Natural killer cell (primary cell): ENCODE measurements at regions not wholly inside any gene's neighbourhood (a gene's known extent, or its start where the extent isn't known, plus 50 kb on each side); places are given as distances from the start of the nearest gene placed in this dataset.

ENCODE experiments used
- ATAC-seq, 3 donors: fragments of 150-1000 bp in 2 of 3; fragments of 200-7000 bp in 1 of 3; cut with Tn5 transposase; 1 replicate in 1 of 3; 2 replicates in 2 of 3; pipeline ENCODE4 v1.10.0; 2021; ENCODE audit warnings: mild to moderate bottlenecking in 2 of 3, moderate library complexity in 2 of 3
- DNase-seq, 2 donors: peaks; one replicate each; pipeline versions ENCODE4 v3.0.0 to v3.0.0-alpha.2; 2013 to 2021; ENCODE audit warnings: mixed read lengths in 1 of 2
- H3K27ac ChIP-seq: one replicate; pipeline ENCODE4 v1.5.1; 2013; ENCODE audit warnings: mild to moderate bottlenecking, low read length
- H3K27me3 ChIP-seq: one replicate; pipeline ENCODE4 v1.6.1; 2013; ENCODE audit warnings: low read length; ENCODE audit not compliant: control insufficient read depth, insufficient read depth
- H3K36me3 ChIP-seq: one replicate; pipeline ENCODE4 v1.6.1; 2013; ENCODE audit warnings: low read length; ENCODE audit not compliant: control insufficient read depth, insufficient read depth
- H3K4me1 ChIP-seq: one replicate; pipeline ENCODE4 v1.6.1; 2013; ENCODE audit warnings: low read length; ENCODE audit not compliant: control insufficient read depth, insufficient read depth
- H3K4me3 ChIP-seq: one replicate; pipeline ENCODE4 v1.5.1; 2013; ENCODE audit warnings: low read length
- H3K9me3 ChIP-seq: one replicate; pipeline ENCODE4 v1.6.1; 2013; ENCODE audit warnings: low read length; ENCODE audit not compliant: control insufficient read depth, insufficient read depth
- H3K27ac Mint-ChIP-seq, 2 donors: one replicate each; pipeline ENCODE4 v1.8.0; 2022; ENCODE audit warnings: mild to moderate bottlenecking in 2 of 2, mixed read lengths in 2 of 2, moderate library complexity in 1 of 2
- H3K27me3 Mint-ChIP-seq, 2 donors: one replicate each; pipeline ENCODE4 v1.8.0; 2022; ENCODE audit warnings: low read depth in 2 of 2, mixed read lengths in 2 of 2
- H3K36me3 Mint-ChIP-seq: one replicate; pipeline ENCODE4 v1.8.0; 2022; ENCODE audit warnings: mixed read lengths
- H3K4me1 Mint-ChIP-seq, 2 donors: one replicate each; pipeline ENCODE4 v1.8.0; 2022; ENCODE audit warnings: mixed read lengths in 2 of 2
- H3K4me3 Mint-ChIP-seq: one replicate; pipeline ENCODE4 v1.8.0; 2022; ENCODE audit warnings: mild to moderate bottlenecking, moderate library complexity, mixed read lengths
- H3K9me3 Mint-ChIP-seq, 2 donors: one replicate each; pipeline ENCODE4 v1.8.0; 2022; ENCODE audit warnings: mixed read lengths in 2 of 2
- WGBS: methylation state at CpG from one replicate; pipeline ENCODE4 v1.1.7; 2013; ENCODE audit warnings: missing lambda C conversion rate; ENCODE audit not compliant: insufficient coverage; 5-methylcytosine and 5-hydroxymethylcytosine counted together
- intact Hi-C: fragments of 100-400 bp; cut with micrococcal nuclease; formaldehyde crosslinking; loops from one replicate; pipeline ENCODE4 v1.14.2; 2022
- TF ChIP-seq, protein P1 (sequence below): fragments of 200-600 bp; IDR thresholded peaks from one replicate; pipeline ENCODE4 v1.8.0; 2022; ENCODE audit warnings: antibody characterized with exemption

DNA sequence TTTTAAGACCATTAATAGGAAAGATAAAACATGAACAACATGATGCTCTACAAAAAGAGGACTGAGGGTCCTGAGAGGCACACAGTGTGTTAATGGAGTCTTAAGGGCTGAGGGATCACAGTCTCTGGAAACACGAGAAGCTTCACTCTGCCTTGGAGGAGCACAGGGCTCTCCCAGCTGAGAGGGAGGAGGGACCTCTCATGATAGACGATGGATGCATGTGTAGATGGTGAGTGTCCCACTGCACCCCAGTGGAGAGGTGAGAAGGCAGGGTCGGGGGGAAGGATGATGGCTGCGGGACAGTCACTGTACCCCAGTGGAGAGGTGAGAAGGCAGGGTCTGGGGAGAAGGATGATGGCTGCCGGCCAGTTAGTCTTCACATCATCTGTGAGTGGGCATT is 613.4 kb downstream of the IRX1 start:
- Mint-ChIP-seq H3K27ac (no peak overlapping the region), H3K4me3 (no peak overlapping the region), H3K36me3 (no peaks in the 10 kb centered on the region), H3K4me1 (no peaks in the 10 kb centered on the region), H3K27me3 (no peaks in the 10 kb centered on the region), H3K9me3 (no peaks in the 10 kb centered on the region)
- Histone ChIP-seq H3K4me1 (no peaks in the 10 kb centered on the region), H3K4me3 (no peak overlapping the region), H3K27ac (no peak overlapping the region), H3K9me3 (peaks cover 8% of the 10 kb centered on the region), H3K27me3 (no peaks in the 10 kb centered on the region), H3K36me3 (no peaks in the 10 kb centered on the region)
- intact Hi-C loops, result no loop called here
- whole genome bisulfite sequencing, result 85% methylated on average over 5 of the region's 5 CpGs
- DNase-seq, result no peak
- TF ChIP-seq, protein P1, sequence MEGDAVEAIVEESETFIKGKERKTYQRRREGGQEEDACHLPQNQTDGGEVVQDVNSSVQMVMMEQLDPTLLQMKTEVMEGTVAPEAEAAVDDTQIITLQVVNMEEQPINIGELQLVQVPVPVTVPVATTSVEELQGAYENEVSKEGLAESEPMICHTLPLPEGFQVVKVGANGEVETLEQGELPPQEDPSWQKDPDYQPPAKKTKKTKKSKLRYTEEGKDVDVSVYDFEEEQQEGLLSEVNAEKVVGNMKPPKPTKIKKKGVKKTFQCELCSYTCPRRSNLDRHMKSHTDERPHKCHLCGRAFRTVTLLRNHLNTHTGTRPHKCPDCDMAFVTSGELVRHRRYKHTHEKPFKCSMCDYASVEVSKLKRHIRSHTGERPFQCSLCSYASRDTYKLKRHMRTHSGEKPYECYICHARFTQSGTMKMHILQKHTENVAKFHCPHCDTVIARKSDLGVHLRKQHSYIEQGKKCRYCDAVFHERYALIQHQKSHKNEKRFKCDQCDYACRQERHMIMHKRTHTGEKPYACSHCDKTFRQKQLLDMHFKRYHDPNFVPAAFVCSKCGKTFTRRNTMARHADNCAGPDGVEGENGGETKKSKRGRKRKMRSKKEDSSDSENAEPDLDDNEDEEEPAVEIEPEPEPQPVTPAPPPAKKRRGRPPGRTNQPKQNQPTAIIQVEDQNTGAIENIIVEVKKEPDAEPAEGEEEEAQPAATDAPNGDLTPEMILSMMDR, result no peak
- ATAC-seq, result no peak

DNA sequence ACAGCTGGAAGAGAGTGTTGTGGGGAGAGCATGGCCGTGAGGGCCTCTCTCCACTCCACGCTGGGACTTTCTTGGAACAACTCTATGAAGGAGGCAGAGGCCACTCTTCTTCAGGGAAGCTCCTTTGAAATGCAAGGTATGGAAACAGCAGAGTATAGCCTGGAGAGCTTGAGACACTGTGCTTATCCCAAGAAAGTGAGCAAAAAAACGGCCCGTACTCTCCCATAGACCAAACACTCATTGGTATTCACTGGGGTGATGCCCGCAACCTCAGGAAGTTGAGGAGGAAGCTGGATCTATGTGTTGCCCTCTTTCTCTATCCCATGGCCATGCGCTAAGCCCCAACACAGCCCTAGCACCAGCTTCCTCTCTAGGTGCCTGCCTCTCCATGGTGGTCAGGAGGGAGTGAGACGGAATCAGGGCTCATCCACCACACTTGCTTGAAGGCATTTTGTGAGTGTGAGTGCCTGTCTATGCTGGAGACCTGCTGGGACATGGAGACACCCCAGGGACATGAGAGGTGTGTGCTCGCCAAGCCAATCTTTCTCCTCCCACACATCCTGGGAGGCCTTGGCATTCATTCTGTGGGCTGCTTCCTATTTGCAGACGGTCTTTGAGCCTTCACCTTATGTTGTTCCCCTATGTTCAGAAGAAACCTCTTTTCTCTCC is 616.6 kb downstream of the IRX1 start:
- no peaks in the 10 kb centered on the region for H3K4me1 ChIP-seq
- no peaks in the 10 kb centered on the region for H3K36me3 ChIP-seq
- no peak overlapping the region for H3K4me3 Mint-ChIP-seq
- H3K27ac Mint-ChIP-seq, result no peak overlapping the region
- H3K27me3 ChIP-seq, result no peaks in the 10 kb centered on the region
- no peak overlapping the region for H3K4me3 ChIP-seq
- 85% methylated on average over 7 of the region's 9 CpGs for WGBS
- no peaks in the 10 kb centered on the region for H3K4me1 Mint-ChIP-seq
- H3K27me3 Mint-ChIP-seq, result no peaks in the 10 kb centered on the region
- ATAC-seq (no peak), DNase-seq (no peak)
- H3K27ac ChIP-seq, result no peak overlapping the region
- intact Hi-C loops, result no loop called here
- H3K9me3 Mint-ChIP-seq, result peaks cover 0 to 3% of the 10 kb centered on the region in 2 donors
- no peaks in the 10 kb centered on the region for H3K36me3 Mint-ChIP-seq
- peaks cover 10% of the 10 kb centered on the region for H3K9me3 ChIP-seq
- TF ChIP-seq, protein P1, result no peak

DNA sequence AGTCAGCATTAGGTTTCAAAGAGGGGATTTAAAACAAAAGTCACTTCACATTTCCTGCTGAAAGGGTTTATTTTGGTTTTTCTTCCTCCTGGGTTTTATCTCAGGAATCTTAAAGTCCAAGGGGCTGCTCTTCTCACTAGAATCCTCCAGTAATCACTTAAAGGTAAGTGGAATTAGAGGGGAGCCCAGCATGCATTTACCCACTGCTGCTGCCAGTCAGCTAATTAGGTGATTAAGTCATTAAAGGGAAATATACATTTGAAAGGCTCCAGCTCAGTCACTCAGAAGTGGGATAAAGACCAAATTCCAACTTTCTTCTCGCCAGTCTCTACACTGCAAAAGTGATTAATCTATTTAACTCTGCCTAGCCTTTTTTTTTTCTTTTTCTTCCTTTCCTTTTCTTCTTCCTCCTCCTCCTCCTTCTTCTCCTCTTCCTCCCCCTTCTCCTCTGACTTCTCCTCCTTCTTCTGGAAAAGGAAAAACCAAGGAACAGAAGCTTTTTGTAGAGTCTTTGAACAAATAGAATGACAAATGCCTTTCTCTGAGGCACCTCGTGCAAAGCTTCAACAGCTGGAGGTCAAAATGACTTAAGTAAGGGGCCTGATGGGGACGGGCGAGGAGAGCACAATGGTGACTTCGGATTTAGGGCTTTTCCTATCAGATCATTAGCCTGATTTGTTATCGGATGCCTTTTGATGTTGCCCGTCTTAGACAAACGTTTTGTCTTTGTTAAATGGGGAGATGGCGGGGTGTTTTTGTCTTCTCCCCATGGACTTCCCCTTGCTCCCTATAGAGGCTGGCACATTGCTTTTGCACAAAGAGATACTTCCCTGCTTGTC is 617.6 kb downstream of the IRX1 start:
- ATAC-seq, result no peak
- Mint-ChIP-seq H3K4me1 (no peaks in the 10 kb centered on the region), H3K9me3 (peaks cover 0 to 3% of the 10 kb centered on the region in 2 donors), H3K27ac (no peak overlapping the region), H3K27me3 (no peaks in the 10 kb centered on the region), H3K36me3 (no peaks in the 10 kb centered on the region), H3K4me3 (no peak overlapping the region)
- DNase-seq, result no peak
- no peaks in the 10 kb centered on the region for H3K4me1 ChIP-seq
- no peaks in the 10 kb centered on the region for H3K36me3 ChIP-seq
- H3K4me3 ChIP-seq, result no peak overlapping the region
- peaks cover 10% of the 10 kb centered on the region for H3K9me3 ChIP-seq
- TF ChIP-seq, protein P1, result no peak
- H3K27me3 ChIP-seq, result no peaks in the 10 kb centered on the region
- no peak overlapping the region for H3K27ac ChIP-seq
- 54% methylated on average over 8 of the region's 9 CpGs for WGBS
- intact Hi-C loops, result no loop called here
